Coronary artery (tissue), 2 donors: ENCODE measurements at regions not wholly inside any gene's neighbourhood (a gene's known extent, or its start where the extent isn't known, plus 50 kb on each side); places are given as distances from the start of the nearest gene placed in this dataset.

Experiments
- DNase-seq: peaks from one replicate; pipeline ENCODE4 v3.0.0-alpha.2; 2017; ENCODE audit warnings: low spot score
- H3K27ac ChIP-seq, 2 donors: fragments of 200-600 bp; sonication (generic); one replicate each; pipeline ENCODE4 v1.5.1; 2016 to 2019
- H3K4me3 ChIP-seq: fragments of 200-600 bp; sonication (generic); 2 replicates; pipeline ENCODE4 v1.5.1; 2016; ENCODE audit warnings: mild to moderate bottlenecking, moderate library complexity
- CTCF ChIP-seq: fragments of 200-600 bp; sonication (generic); IDR thresholded peaks from one replicate; pipeline ENCODE4 v1.5.1; 2019; ENCODE audit warnings: antibody characterized with exemption

GRCh38 chr20:24389686-24390085 lies 79.7 kb upstream of the SYNDIG1 start:
- no peak overlapping the region for H3K4me3 ChIP-seq
- H3K27ac ChIP-seq = no peak overlapping the region
- DNase-seq = no peak
- TF ChIP-seq CTCF = no peak

GRCh38 chr20:24388828-24389380 lies 80.5 kb upstream of the SYNDIG1 start:
- no peak for TF ChIP-seq CTCF
- no peak overlapping the region for H3K27ac ChIP-seq
- DNase-seq = no peak
- no peak overlapping the region for H3K4me3 ChIP-seq

GRCh38 chr20:24385547-24385946 lies 83.9 kb upstream of the SYNDIG1 start:
- Histone ChIP-seq H3K27ac (no peak overlapping the region), H3K4me3 (no peak overlapping the region)
- no peak for TF ChIP-seq CTCF
- DNase-seq = no peak

GRCh38 chr20:24384865-24385264 lies 84.6 kb upstream of the SYNDIG1 start:
- Histone ChIP-seq H3K27ac (no peak overlapping the region), H3K4me3 (no peak overlapping the region)
- no peak for TF ChIP-seq CTCF
- DNase-seq = no peak

- TF ChIP-seq CTCF = no peak
- Histone ChIP-seq H3K4me3 (no peak overlapping the region), H3K27ac (no peak overlapping the region)
- peak; percentile 14 for DNase-seq
Measured at GRCh38 chr20:24382743-24383142, 86.7 kb upstream of the SYNDIG1 start.

GRCh38 chr20:24382331-24382730 lies 87.1 kb upstream of the SYNDIG1 start:
- no peak for TF ChIP-seq CTCF
- no peak overlapping the region for H3K4me3 ChIP-seq
- H3K27ac ChIP-seq = no peak overlapping the region
- peak; percentile 22 for DNase-seq

GRCh38 chr20:24381886-24382285 lies 87.5 kb upstream of the SYNDIG1 start:
- DNase-seq = no peak
- TF ChIP-seq CTCF = no peak
- Histone ChIP-seq H3K27ac (no peak overlapping the region), H3K4me3 (no peak overlapping the region)
